Epidermal melanocyte (primary cell): ENCODE measurements at regions not wholly inside any gene's neighbourhood (a gene's known extent, or its start where the extent isn't known, plus 50 kb on each side); places are given as distances from the start of the nearest gene placed in this dataset.
"Not testable (repeated sequence)": the region's sequence is repeated elsewhere in the genome, so short reads cannot be mapped to it uniquely, and the experiment has no call there.

Source experiments
- DNase-seq: peaks from one replicate; pipeline ENCODE4 v3.0.0; 2011; ENCODE audit warnings: low spot score; ENCODE audit not compliant: insufficient read length

- DNase-seq: not testable (repeated sequence)
Observed at GRCh38 chr1:120282744-120283464, 106.6 kb upstream of the SEC22B start.

GRCh38 chr1:120278259-120278610, 101.9 kb upstream of the SEC22B start:
- DNase-seq: not testable (repeated sequence)

- DNase-seq: not testable (repeated sequence)
Observed at GRCh38 chr1:120277428-120278258, 101.3 kb upstream of the SEC22B start.

GRCh38 chr1:120276710-120277109, 100.4 kb upstream of the SEC22B start:
- DNase-seq: not testable (repeated sequence)

GRCh38 chr1:120274438-120274837, 98.1 kb upstream of the SEC22B start:
- DNase-seq: not testable (repeated sequence)

- DNase-seq: not testable (repeated sequence)
Observed at GRCh38 chr1:120273363-120273762, 97.0 kb upstream of the SEC22B start.

- DNase-seq: not testable (repeated sequence)
Observed at GRCh38 chr1:120272242-120272641, 95.9 kb upstream of the SEC22B start.

- not testable (repeated sequence) for DNase-seq
Observed at GRCh38 chr1:120271561-120272221, 95.4 kb upstream of the SEC22B start.

GRCh38 chr1:120267894-120268551, 91.7 kb upstream of the SEC22B start:
- DNase-seq: not testable (repeated sequence)

GRCh38 chr1:120264564-120264963, 88.2 kb upstream of the SEC22B start:
- DNase-seq: not testable (repeated sequence)

GRCh38 chr1:120262791-120263751, 86.8 kb upstream of the SEC22B start:
- DNase-seq: not testable (repeated sequence)

GRCh38 chr1:120257778-120258105, 81.4 kb upstream of the SEC22B start:
- not testable (repeated sequence) for DNase-seq

GRCh38 chr1:120257064-120257777, 80.9 kb upstream of the SEC22B start:
- not testable (repeated sequence) for DNase-seq

GRCh38 chr1:120250756-120251155, 74.4 kb upstream of the SEC22B start:
- not testable (repeated sequence) for DNase-seq

- DNase-seq: not testable (repeated sequence)
Observed at GRCh38 chr1:120248726-120249427, 72.6 kb upstream of the SEC22B start.

GRCh38 chr1:120248203-120248602, 71.9 kb upstream of the SEC22B start:
- not testable (repeated sequence) for DNase-seq

GRCh38 chr1:120243867-120244266, 67.5 kb upstream of the SEC22B start:
- not testable (repeated sequence) for DNase-seq

- not testable (repeated sequence) for DNase-seq
Observed at GRCh38 chr1:120242582-120242981, 66.3 kb upstream of the SEC22B start.

GRCh38 chr1:120241868-120242267, 65.5 kb upstream of the SEC22B start:
- not testable (repeated sequence) for DNase-seq
